ELR (cell line): ENCODE measurements at regions not wholly inside any gene's neighbourhood (a gene's known extent, or its start where the extent isn't known, plus 50 kb on each side); places are given as distances from the start of the nearest gene placed in this dataset.
"Not testable (repeated sequence)": the region's sequence is repeated elsewhere in the genome, so short reads cannot be mapped to it uniquely, and the experiment has no call there.

ENCODE experiments used
- DNase-seq: peaks from one replicate; pipeline ENCODE4 v3.0.0-alpha.2; 2015; ENCODE audit warnings: low read depth

- DNase-seq = not testable (repeated sequence)
Measured at GRCh38 chr15:77896147-77897112, 181.1 kb downstream of the TBC1D2B start.

- DNase-seq = no peak
Measured at GRCh38 chr15:77895742-77896141, 181.8 kb downstream of the TBC1D2B start.

GRCh38 chr15:77895145-77895544 lies 182.4 kb downstream of the TBC1D2B start:
- not testable (repeated sequence) for DNase-seq

- not testable (repeated sequence) for DNase-seq
Measured at GRCh38 chr15:77893671-77894640, 183.6 kb downstream of the TBC1D2B start.

- DNase-seq = not testable (repeated sequence)
Measured at GRCh38 chr15:77893246-77893645, 184.3 kb downstream of the TBC1D2B start.

- DNase-seq = no peak
Measured at GRCh38 chr15:77892335-77892734, 185.2 kb downstream of the TBC1D2B start.

GRCh38 chr15:77891862-77892261 lies 185.6 kb downstream of the TBC1D2B start:
- not testable (repeated sequence) for DNase-seq

GRCh38 chr15:77890911-77891801 lies 186.4 kb downstream of the TBC1D2B start:
- DNase-seq = not testable (repeated sequence)

GRCh38 chr15:77889828-77890725 lies 187.4 kb downstream of the TBC1D2B start:
- DNase-seq = not testable (repeated sequence)

- DNase-seq = no peak
Measured at GRCh38 chr15:77889009-77889806, 188.3 kb downstream of the TBC1D2B start.

- not testable (repeated sequence) for DNase-seq
Measured at GRCh38 chr15:77887563-77888429, 189.7 kb downstream of the TBC1D2B start.

GRCh38 chr15:77886805-77887448 lies 190.6 kb downstream of the TBC1D2B start:
- no peak for DNase-seq

GRCh38 chr15:77885877-77886500 lies 191.5 kb downstream of the TBC1D2B start:
- not testable (repeated sequence) for DNase-seq

- not testable (repeated sequence) for DNase-seq
Measured at GRCh38 chr15:77883012-77883411, 194.5 kb downstream of the TBC1D2B start.

- DNase-seq = no peak
Measured at GRCh38 chr15:77881950-77882349, 195.6 kb downstream of the TBC1D2B start.

- DNase-seq = not testable (repeated sequence)
Measured at GRCh38 chr15:77881535-77881934, 196.0 kb downstream of the TBC1D2B start.

- DNase-seq = not testable (repeated sequence)
Measured at GRCh38 chr15:77879466-77879865, 198.0 kb downstream of the TBC1D2B start.
